SHP77 treated with DMSO at 0.1 percent for 48 hours (cell line): ENCODE measurements at regions not wholly inside any gene's neighbourhood (a gene's known extent, or its start where the extent isn't known, plus 50 kb on each side); places are given as distances from the start of the nearest gene placed in this dataset.
"Not testable (repeated sequence)": the region's sequence is repeated elsewhere in the genome, so short reads cannot be mapped to it uniquely, and the experiment has no call there.

ENCODE experiments used
- DNase-seq: peaks from one replicate; lab custom pipeline; 2025; lab: John Stamatoyannopoulos, UW

GRCh38 chr1:187838335-187839293 lies 1009.9 kb downstream of the PLA2G4A start:
- no peak for DNase-seq

GRCh38 chr1:187839873-187840272 lies 1011.1 kb downstream of the PLA2G4A start:
- DNase-seq, result no peak

- DNase-seq, result no peak
These were observed 1011.8 kb downstream of the PLA2G4A start for GRCh38 chr1:187840557-187840956.

- DNase-seq, result no peak
These were observed 1013.8 kb downstream of the PLA2G4A start for GRCh38 chr1:187842406-187843165.

- DNase-seq, result no peak
These were observed 1015.6 kb downstream of the PLA2G4A start for GRCh38 chr1:187844313-187844712.

GRCh38 chr1:187847531-187847930 lies 1018.8 kb downstream of the PLA2G4A start:
- DNase-seq, result no peak

GRCh38 chr1:187848321-187848720 lies 1019.6 kb downstream of the PLA2G4A start:
- no peak for DNase-seq

- DNase-seq, result not testable (repeated sequence)
These were observed 1021.4 kb downstream of the PLA2G4A start for GRCh38 chr1:187850146-187850545.

GRCh38 chr1:187853505-187853904 lies 1024.8 kb downstream of the PLA2G4A start:
- DNase-seq, result no peak

GRCh38 chr1:187854457-187854856 lies 1025.7 kb downstream of the PLA2G4A start:
- no peak for DNase-seq

GRCh38 chr1:187862506-187862905 lies 1033.8 kb downstream of the PLA2G4A start:
- no peak for DNase-seq

- no peak for DNase-seq
These were observed 1041.8 kb downstream of the PLA2G4A start for GRCh38 chr1:187870552-187870951.

GRCh38 chr1:187871177-187871845 lies 1042.6 kb downstream of the PLA2G4A start:
- no peak for DNase-seq

GRCh38 chr1:187872550-187872949 lies 1043.8 kb downstream of the PLA2G4A start:
- DNase-seq, result no peak

GRCh38 chr1:187873126-187873525 lies 1044.4 kb downstream of the PLA2G4A start:
- no peak for DNase-seq

- no peak for DNase-seq
These were observed 1048.0 kb downstream of the PLA2G4A start for GRCh38 chr1:187876775-187877174.

- DNase-seq, result peak; percentile 31
These were observed 1048.5 kb downstream of the PLA2G4A start for GRCh38 chr1:187877220-187877619.

- DNase-seq, result no peak
These were observed 1050.1 kb downstream of the PLA2G4A start for GRCh38 chr1:187878883-187879282.

GRCh38 chr1:187883356-187883755 lies 1054.6 kb downstream of the PLA2G4A start:
- no peak for DNase-seq

- no peak for DNase-seq
These were observed 1063.4 kb downstream of the PLA2G4A start for GRCh38 chr1:187891993-187892682.

- DNase-seq, result no peak
These were observed 1063.9 kb downstream of the PLA2G4A start for GRCh38 chr1:187892683-187893039.

- DNase-seq, result no peak
These were observed 1064.7 kb downstream of the PLA2G4A start for GRCh38 chr1:187893471-187893870.
